ENCODE measurements at regions not wholly inside any gene's neighbourhood (a gene's known extent, or its start where the extent isn't known, plus 50 kb on each side); places are given as distances from the start of the nearest gene placed in this dataset.

DNA sequence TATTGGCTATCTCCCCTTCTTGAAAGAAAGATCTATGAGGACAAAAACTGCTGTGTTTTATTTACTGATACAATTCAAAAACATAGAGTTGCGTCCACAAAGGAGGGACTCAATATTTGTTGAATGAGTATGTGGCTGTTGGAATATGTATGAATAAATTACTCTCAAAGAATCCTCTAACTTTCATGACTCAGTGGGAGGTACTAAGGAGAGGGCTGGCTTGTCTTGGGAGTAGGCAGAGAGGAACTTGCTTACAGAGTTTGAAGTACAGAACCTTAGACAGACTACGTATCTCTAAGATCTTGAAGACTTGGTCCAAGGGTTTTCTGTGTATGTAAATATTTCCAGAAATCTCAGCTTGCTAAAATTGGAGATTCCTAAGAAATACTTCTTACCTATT is 504.0 kb upstream of the PTCHD4 start:
- no peaks in the 10 kb centered on the region for H3K36me3 ChIP-seq

GRCh38 chr6:48614326-48614725 is 503.3 kb upstream of the PTCHD4 start:
- 79 to 94% methylated on average over 5 of the region's 5 CpGs for whole genome bisulfite sequencing, 2 donors
- no peaks in the 10 kb centered on the region for H3K36me3 ChIP-seq
- no peaks in the 10 kb centered on the region for H3K4me1 ChIP-seq
- H3K27me3 ChIP-seq, result no peaks in the 10 kb centered on the region
- no peaks in the 10 kb centered on the region for H3K9me3 ChIP-seq
- no peak for DNase-seq
- intact Hi-C loops (cut with DNase I), result no loop called here
- no peak overlapping the region for H3K4me3 ChIP-seq (replicated peaks in 1 of 3)
- no peak for TF ChIP-seq CTCF (IDR thresholded peaks at IDR 0.05)
- TF ChIP-seq POLR2A (IDR thresholded peaks at IDR 0.05), result no peak
- H3K27ac ChIP-seq, result no peak overlapping the region

More for the DNA sequence above, 504.0 kb upstream of the PTCHD4 start:
- intact Hi-C loops (cut with DNase I), result no loop called here
- H3K27ac ChIP-seq, result no peak overlapping the region
- no peaks in the 10 kb centered on the region for H3K9me3 ChIP-seq
- H3K4me1 ChIP-seq, result no peaks in the 10 kb centered on the region
- DNase-seq, result no peak
- H3K4me3 ChIP-seq (replicated peaks in 1 of 3), result no peak overlapping the region
- TF ChIP-seq CTCF (IDR thresholded peaks at IDR 0.05) (no peak), POLR2A (IDR thresholded peaks at IDR 0.05) (no peak)
- H3K27me3 ChIP-seq, result no peaks in the 10 kb centered on the region
- WGBS, 2 donors, result 74 to 82% methylated on average over 2 of the region's 2 CpGs

DNA sequence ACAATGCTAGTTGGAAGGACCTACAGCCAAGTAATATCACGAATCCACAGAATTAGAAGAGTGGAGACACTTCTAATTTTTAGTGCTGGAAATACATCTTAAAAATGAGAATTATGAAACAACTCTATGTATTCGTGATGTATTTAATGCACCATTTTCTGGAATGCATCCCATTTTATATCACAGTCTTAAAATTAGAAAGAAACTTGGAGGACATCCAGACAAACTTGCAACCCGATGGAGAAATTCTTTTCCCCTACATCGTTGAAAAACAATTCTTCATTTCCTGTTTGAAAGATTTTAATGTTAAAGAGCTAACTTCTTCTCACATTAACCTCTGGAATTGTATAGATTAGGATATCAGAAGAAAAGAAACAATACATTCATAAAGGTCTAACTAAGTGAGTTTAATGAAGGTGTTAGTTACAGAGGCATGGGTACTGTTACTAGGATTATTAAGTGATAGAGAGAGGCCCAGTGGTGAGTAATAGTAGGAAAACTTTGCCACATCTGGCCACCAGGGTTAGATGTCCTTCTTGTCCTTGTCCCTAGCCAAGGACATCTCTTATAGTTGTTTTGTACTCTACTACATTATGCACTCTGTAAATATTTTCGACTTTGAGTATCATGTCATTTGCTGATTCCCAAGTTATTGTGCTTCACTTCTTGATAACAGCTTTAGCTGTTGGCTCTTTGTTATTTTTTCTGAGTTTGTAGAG is 502.4 kb upstream of the PTCHD4 start:
- no peak for TF ChIP-seq POLR2A (IDR thresholded peaks at IDR 0.05)
- no peak for TF ChIP-seq CTCF (IDR thresholded peaks at IDR 0.05)

DNA sequence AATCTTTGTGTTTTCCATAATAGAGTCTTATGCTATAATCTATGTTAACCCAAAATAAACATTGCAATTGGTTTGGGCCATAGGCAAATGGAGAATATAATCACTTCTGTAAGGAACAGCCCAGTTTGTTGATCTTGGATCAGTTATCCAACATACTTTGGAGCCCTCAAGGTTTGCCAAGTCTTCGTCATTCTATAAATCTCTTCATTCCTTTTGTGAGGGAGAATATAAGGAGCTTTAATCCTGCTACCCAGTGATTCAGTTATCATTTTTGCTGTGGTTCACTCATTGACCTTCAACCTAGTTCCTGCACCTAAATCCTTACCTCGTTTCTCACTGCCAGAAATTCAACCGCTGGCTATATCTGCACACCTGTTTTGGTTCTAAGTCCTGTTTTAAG is 500.3 kb upstream of the PTCHD4 start:
- TF ChIP-seq CTCF (IDR thresholded peaks at IDR 0.05) (no peak), POLR2A (IDR thresholded peaks at IDR 0.05) (no peak)
- no peaks in the 10 kb centered on the region for H3K27me3 ChIP-seq
- H3K9me3 ChIP-seq, result no peaks in the 10 kb centered on the region
- no peak overlapping the region for H3K4me3 ChIP-seq (replicated peaks in 1 of 3)
- DNase-seq, result no peak
- no peaks in the 10 kb centered on the region for H3K4me1 ChIP-seq
- no peak overlapping the region for H3K27ac ChIP-seq
- intact Hi-C loops (cut with DNase I), result no loop called here
- WGBS, 2 donors, result 62 to 63% methylated on average over 3 of the region's 3 CpGs
- no peaks in the 10 kb centered on the region for H3K36me3 ChIP-seq

More for the DNA sequence above, 502.4 kb upstream of the PTCHD4 start:
- Histone ChIP-seq H3K4me3 (replicated peaks in 1 of 3) (no peak overlapping the region), H3K9me3 (no peaks in the 10 kb centered on the region), H3K27me3 (no peaks in the 10 kb centered on the region), H3K27ac (no peak overlapping the region), H3K36me3 (no peaks in the 10 kb centered on the region), H3K4me1 (no peaks in the 10 kb centered on the region)
- no peak for DNase-seq
- WGBS, 2 donors, result 62 to 63% methylated on average over 5 of the region's 5 CpGs
- intact Hi-C loops (cut with DNase I), result no loop called here

DNA sequence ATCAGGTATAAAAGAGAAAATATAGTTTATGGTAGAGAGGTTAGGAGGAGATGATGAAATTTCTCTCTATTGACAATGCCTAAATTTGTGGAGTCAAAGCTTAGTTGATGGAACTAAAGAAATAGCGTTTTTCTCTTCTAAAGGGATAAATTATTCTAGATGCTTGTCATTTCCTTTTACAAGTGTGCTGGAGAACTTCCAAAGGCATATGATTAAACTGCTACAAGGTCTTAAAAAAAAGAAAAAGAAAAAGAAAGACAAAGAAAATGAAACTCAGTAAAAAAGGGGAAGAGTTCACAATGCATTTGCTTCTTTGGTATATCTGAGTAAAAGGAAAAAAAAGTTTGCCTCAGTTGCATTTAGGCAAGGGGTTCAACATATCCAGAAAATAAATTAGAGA is 499.8 kb upstream of the PTCHD4 start:
- H3K9me3 ChIP-seq, result no peaks in the 10 kb centered on the region
- no peak overlapping the region for H3K4me3 ChIP-seq (replicated peaks in 1 of 3)
- H3K36me3 ChIP-seq, result no peaks in the 10 kb centered on the region
- no peak overlapping the region for H3K27ac ChIP-seq
- TF ChIP-seq CTCF (IDR thresholded peaks at IDR 0.05), result no peak
- no peak for TF ChIP-seq POLR2A (IDR thresholded peaks at IDR 0.05)
- DNase-seq, result no peak
- H3K4me1 ChIP-seq, result no peaks in the 10 kb centered on the region
- intact Hi-C loops (cut with DNase I), result no loop called here
- 46 to 69% methylated on average over 1 of the region's 1 CpG for WGBS, 2 donors
- no peaks in the 10 kb centered on the region for H3K27me3 ChIP-seq
